ENCODE measurements at regions not wholly inside any gene's neighbourhood (a gene's known extent, or its start where the extent isn't known, plus 50 kb on each side); places are given as distances from the start of the nearest gene placed in this dataset.

DNA sequence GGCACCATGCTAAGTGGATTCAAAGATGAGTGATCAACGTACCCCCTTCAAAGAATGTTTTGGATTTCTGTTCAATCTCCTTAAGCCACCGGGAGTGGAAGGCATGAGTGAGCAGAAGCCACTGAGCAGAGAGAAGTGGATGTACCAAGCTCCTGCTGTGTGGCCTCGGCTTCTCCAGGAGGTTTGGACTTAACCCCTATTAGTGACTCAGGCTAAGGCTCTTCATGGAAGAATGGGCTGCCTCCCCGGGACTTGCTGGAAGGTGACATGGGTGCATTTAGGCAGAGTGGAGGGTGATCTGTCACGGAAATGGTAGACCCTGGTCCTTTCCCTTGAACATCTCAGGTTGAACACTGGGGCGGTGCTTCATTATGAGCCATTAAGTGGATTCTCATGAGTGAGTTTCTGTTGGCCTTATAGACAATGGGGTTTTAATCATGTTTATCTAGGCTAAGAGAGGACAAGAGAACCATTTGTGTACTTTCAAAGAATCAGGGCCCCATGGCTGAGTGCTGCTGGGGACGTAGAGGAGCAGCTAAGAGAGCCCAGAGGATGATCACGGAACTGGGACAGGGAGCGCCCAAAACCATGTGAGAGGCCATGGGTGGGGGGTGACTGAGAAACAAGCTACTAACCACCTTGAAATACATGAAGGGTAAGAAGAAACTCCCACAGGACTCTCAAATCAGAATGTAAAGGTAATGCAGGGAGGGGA, 62.2 kb downstream of the HES1 start:
- no peaks in the 10 kb centered on the region for H3K27me3 ChIP-seq (ENCODE audit: insufficient read depth, poor library complexity, severe bottlenecking)
- no peak overlapping the region for H3K4me3 ChIP-seq (replicated peaks; ENCODE audit: insufficient read depth, low read length)
- DNase-seq (ENCODE audit: low read depth in 1 of 2, low spot score in 1 of 2): no peak
- TF ChIP-seq SPI1 (IDR thresholded peaks at IDR 0.05; ENCODE audit: borderline replicate concordance, low read depth): no peak
- TF ChIP-seq REST (IDR thresholded peaks at IDR 0.05; ENCODE audit: insufficient replicate concordance, low read depth): no peak
- no peak for TF ChIP-seq CTCF (IDR thresholded peaks at IDR 0.05; ENCODE audit: insufficient read depth, low read length)
- no peak for TF ChIP-seq GABPA (IDR thresholded peaks at IDR 0.05; ENCODE audit: low read depth)
- TF ChIP-seq POLR2AphosphoS5 (IDR thresholded peaks at IDR 0.05; ENCODE audit: low read depth): no peak
- no peak overlapping the region for H3K27ac ChIP-seq (replicated peaks)

- no peak overlapping the region for H3K27ac ChIP-seq (replicated peaks)
- no peak overlapping the region for H3K4me3 ChIP-seq (replicated peaks; ENCODE audit: insufficient read depth, low read length)
- no peaks in the 10 kb centered on the region for H3K27me3 ChIP-seq (ENCODE audit: insufficient read depth, poor library complexity, severe bottlenecking)
- no peak for TF ChIP-seq SPI1 (IDR thresholded peaks at IDR 0.05; ENCODE audit: borderline replicate concordance, low read depth)
- no peak for TF ChIP-seq CTCF (IDR thresholded peaks at IDR 0.05; ENCODE audit: insufficient read depth, low read length)
- TF ChIP-seq POLR2AphosphoS5 (IDR thresholded peaks at IDR 0.05; ENCODE audit: low read depth): no peak
- TF ChIP-seq REST (IDR thresholded peaks at IDR 0.05; ENCODE audit: insufficient replicate concordance, low read depth): no peak
- TF ChIP-seq GABPA (IDR thresholded peaks at IDR 0.05; ENCODE audit: low read depth): no peak
- DNase-seq (ENCODE audit: low read depth in 1 of 2, low spot score in 1 of 2): peak in 1 of 2 experiments; percentile 35
These were observed 63.0 kb downstream of the HES1 start for GRCh38 chr3:194198938-194199337.

GRCh38 chr3:194200422-194201081, 64.6 kb downstream of the HES1 start:
- H3K4me3 ChIP-seq (replicated peaks; ENCODE audit: insufficient read depth, low read length): no peak overlapping the region
- no peaks in the 10 kb centered on the region for H3K27me3 ChIP-seq (ENCODE audit: insufficient read depth, poor library complexity, severe bottlenecking)
- DNase-seq (ENCODE audit: low read depth in 1 of 2, low spot score in 1 of 2): no peak
- H3K27ac ChIP-seq (replicated peaks): no peak overlapping the region
- TF ChIP-seq REST (IDR thresholded peaks at IDR 0.05; ENCODE audit: insufficient replicate concordance, low read depth): no peak
- no peak for TF ChIP-seq POLR2AphosphoS5 (IDR thresholded peaks at IDR 0.05; ENCODE audit: low read depth)
- no peak for TF ChIP-seq GABPA (IDR thresholded peaks at IDR 0.05; ENCODE audit: low read depth)
- TF ChIP-seq SPI1 (IDR thresholded peaks at IDR 0.05; ENCODE audit: borderline replicate concordance, low read depth): no peak
- TF ChIP-seq CTCF (IDR thresholded peaks at IDR 0.05; ENCODE audit: insufficient read depth, low read length): no peak

Data from HL-60 (cell line).